ENCODE measurements at regions not wholly inside any gene's neighbourhood (a gene's known extent, or its start where the extent isn't known, plus 50 kb on each side); places are given as distances from the start of the nearest gene placed in this dataset.

DNA sequence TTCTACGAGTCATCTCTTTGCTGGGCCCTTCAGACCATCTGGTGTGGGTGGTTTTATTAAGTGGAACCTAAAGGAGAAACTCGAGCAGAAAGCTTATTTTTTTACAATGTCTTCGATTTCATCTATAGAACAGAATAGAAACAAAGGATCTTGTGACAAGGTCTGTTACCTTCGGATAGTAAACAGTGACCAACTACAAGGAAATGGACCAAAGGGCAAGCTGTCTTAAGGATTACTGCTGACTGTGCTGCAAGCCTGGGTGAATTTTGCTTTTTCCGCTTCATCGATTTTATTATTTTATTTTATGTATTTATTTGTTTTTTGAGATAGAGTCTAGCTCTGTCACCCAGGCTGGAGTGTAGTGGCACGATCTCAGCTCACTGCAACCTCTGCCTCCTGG, 348.9 kb upstream of the ERCC4 start:
- H3K27me3 ChIP-seq (ENCODE audit: control insufficient read depth in 1 of 2, insufficient read depth in 2 of 2, low read length in 2 of 2), result no peaks in the 10 kb centered on the region; a peak in 1 of 5 replicates
- no peaks in the 10 kb centered on the region for H4K20me1 ChIP-seq (ENCODE audit: insufficient read depth, low read length)
- H3K9ac ChIP-seq (ENCODE audit: insufficient read depth, low read depth, low read length), result no peak overlapping the region
- H3K4me2 ChIP-seq (ENCODE audit: low read depth, low read length), result no peak overlapping the region
- in situ Hi-C loops (cut with HindIII; ENCODE audit: extremely low pct_ligation_motif_present, low pct_unique_long_range_greater_than_20kb) (no loop called here), intact Hi-C loops (cut with micrococcal nuclease; ENCODE audit: unreplicated experiment) (no loop called here)
- no peak overlapping the region for H2AFZ ChIP-seq (ENCODE audit: low read length)
- no peaks in the 10 kb centered on the region for H3K36me3 ChIP-seq (replicated peaks in 1 of 2; ENCODE audit: control insufficient read depth in 1 of 2, insufficient read depth in 2 of 2, low read length in 2 of 2)
- no peaks in the 10 kb centered on the region for H3K4me1 ChIP-seq (ENCODE audit: insufficient read depth, low read length)
- H3K79me2 ChIP-seq (ENCODE audit: insufficient read depth, low read length), result no peaks in the 10 kb centered on the region
- DNase-seq (ENCODE audit: low spot score), result no peak
- ATAC-seq, result no peak
- ChIA-PET CTCF (ENCODE audit: low intra/inter-chr PET ratio, low total read pairs) (no interaction called here), POLR2A (no interaction called here)
- TF ChIP-seq HOXA9 (CRISPR knock-in tag; IDR thresholded peaks at IDR 0.05; ENCODE audit: borderline replicate concordance) (no peak), ZNF850 (CRISPR knock-in tag; conservative IDR thresholded peaks at IDR 0.05) (no peak), JDP2 (CRISPR knock-in tag; IDR thresholded peaks at IDR 0.05; ENCODE audit: borderline replicate concordance) (no peak), NFKB2 (CRISPR knock-in tag; IDR thresholded peaks at IDR 0.05; ENCODE audit: borderline replicate concordance) (no peak), ARNT2 (CRISPR knock-in tag; IDR thresholded peaks at IDR 0.05; ENCODE audit: low read depth) (no peak), MAFK (conservative IDR thresholded peaks at IDR 0.05 in 1 of 2, IDR thresholded peaks at IDR 0.05 in 1 of 2; ENCODE audit: low read length in 2 of 2) (peak in 1 of 2 experiments; percentile 45; a peak in 2 of 4 replicates), MAFF (IDR thresholded peaks at IDR 0.05; ENCODE audit: low read depth, low read length) (peak; percentile 41; the same call in 1 of the 2 replicates), ZNF430 (CRISPR knock-in tag; IDR thresholded peaks at IDR 0.05) (no peak), ZNF652 (CRISPR knock-in tag; IDR thresholded peaks at IDR 0.05; ENCODE audit: borderline replicate concordance, low read depth) (no peak), SNRNP70 (IDR thresholded peaks at IDR 0.05; ENCODE audit: low read depth, low read length) (no peak), ZNF484 (CRISPR knock-in tag; IDR thresholded peaks at IDR 0.05; ENCODE audit: borderline replicate concordance, low read depth) (no peak), MEF2D (CRISPR knock-in tag; IDR thresholded peaks at IDR 0.05) (no peak), FOXK1 (CRISPR knock-in tag; IDR thresholded peaks at IDR 0.05; ENCODE audit: borderline replicate concordance, low read depth) (no peak)
- TF ChIP-seq, protein P1, sequence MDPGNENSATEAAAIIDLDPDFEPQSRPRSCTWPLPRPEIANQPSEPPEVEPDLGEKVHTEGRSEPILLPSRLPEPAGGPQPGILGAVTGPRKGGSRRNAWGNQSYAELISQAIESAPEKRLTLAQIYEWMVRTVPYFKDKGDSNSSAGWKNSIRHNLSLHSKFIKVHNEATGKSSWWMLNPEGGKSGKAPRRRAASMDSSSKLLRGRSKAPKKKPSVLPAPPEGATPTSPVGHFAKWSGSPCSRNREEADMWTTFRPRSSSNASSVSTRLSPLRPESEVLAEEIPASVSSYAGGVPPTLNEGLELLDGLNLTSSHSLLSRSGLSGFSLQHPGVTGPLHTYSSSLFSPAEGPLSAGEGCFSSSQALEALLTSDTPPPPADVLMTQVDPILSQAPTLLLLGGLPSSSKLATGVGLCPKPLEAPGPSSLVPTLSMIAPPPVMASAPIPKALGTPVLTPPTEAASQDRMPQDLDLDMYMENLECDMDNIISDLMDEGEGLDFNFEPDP (CRISPR knock-in tag; conservative IDR thresholded peaks at IDR 0.05), result no peak
- H3K27ac ChIP-seq (ENCODE audit: extremely low read length, insufficient read depth, low read length), result no peak overlapping the region
- FAIRE-seq, result no peak
- H3K9me3 ChIP-seq (ENCODE audit: low read length), result no peaks in the 10 kb centered on the region
- BruUV-seq (replicated peaks), result no TSS peak
- H3K4me3 ChIP-seq (replicated peaks in 1 of 3; ENCODE audit: insufficient read depth in 1 of 3, low read depth in 2 of 3, low read length in 3 of 3), result no peak overlapping the region
- WGBS (ENCODE audit: low lambda C conversion rate), result 30% methylated on average over 7 of the region's 7 CpGs
